A549 (cell line): ENCODE measurements at regions not wholly inside any gene's neighbourhood (a gene's known extent, or its start where the extent isn't known, plus 50 kb on each side); places are given as distances from the start of the nearest gene placed in this dataset.

Experiments used
- ATAC-seq, 2 experiments: fragments of 200-7000 bp in 1 of 2; fragments of >200 bp in 1 of 2; cut with Nextera tagmentation in 1 of 2; cut with Tn5 transposase in 1 of 2; 3 replicates each; pipeline versions ENCODE4 v1.8.0 to v1.9.1; 2018 to 2020; ENCODE audit warnings: mild to moderate bottlenecking in 1 of 2, moderate library complexity in 1 of 2
- CTCF ChIA-PET: fragments of 300-600 bp; sonication (Branson Sonifier 250); formaldehyde crosslinking; extraction: SDS; loops from one replicate; lab custom pipeline; 2021; ENCODE audit warnings: antibody characterized with exemption, inconsistent platforms; lab: Yijun Ruan, JAX
- POLR2A ChIA-PET: fragments of 350-600 bp; formaldehyde crosslinking; extraction: SDS; loops from one replicate; lab custom pipeline; 2021; ENCODE audit warnings: antibody characterized with exemption, inconsistent platforms; lab: Yijun Ruan, JAX
- DNase-seq, 2 experiments: peaks; one replicate each; pipeline versions ENCODE4 v3.0.0 to v3.0.0-alpha.2; 2011 to 2016; ENCODE audit warnings: low read depth in 1 of 2, low spot score in 1 of 2
- FAIRE-seq: peaks from 2 replicates; lab custom pipeline; 2011; peaks lifted over from hg19 to GRCh38; lab: Jason Lieb, UNC
- H3K27ac ChIP-seq, 2 experiments: fragments of >200 bp; sonication (Bioruptor Twin); formaldehyde crosslinking; 3 replicates each; pipeline ENCODE4 v1.5.1; 2016 to 2017
- H3K4me1 ChIP-seq: fragments of >200 bp; sonication (Bioruptor Twin); formaldehyde crosslinking; 3 replicates; pipeline ENCODE4 v1.6.1; 2016
- H3K4me2 ChIP-seq: fragments of >200 bp; sonication (Bioruptor Twin); formaldehyde crosslinking; 3 replicates; pipeline ENCODE4 v1.6.1; 2016
- H3K4me3 ChIP-seq: fragments of >200 bp; sonication (Bioruptor Twin); formaldehyde crosslinking; 3 replicates; pipeline ENCODE4 v1.5.1; 2016
- H3K9me3 ChIP-seq: fragments of >200 bp; sonication (Bioruptor Twin); formaldehyde crosslinking; 3 replicates; pipeline ENCODE4 v1.6.1; 2016
- BCL3 ChIP-seq: fragments of >200 bp; sonication (Bioruptor Twin); formaldehyde crosslinking; IDR thresholded peaks from 3 replicates; pipeline ENCODE4 v1.6.1; 2016
- CBX8 ChIP-seq: fragments of 200-600 bp; sonication (generic); IDR thresholded peaks from 2 replicates; pipeline ENCODE4 v1.6.1; 2016
- CHD2 ChIP-seq: fragments of 150-350 bp; IDR thresholded peaks from 2 replicates; pipeline ENCODE4 v1.6.1; 2014; ENCODE audit warnings: low read length; ENCODE audit not compliant: partially characterized antibody
- EHMT2 ChIP-seq: fragments of 200-600 bp; sonication (generic); IDR thresholded peaks from 2 replicates; pipeline ENCODE4 v1.6.1; 2016; ENCODE audit warnings: antibody characterized with exemption, low read depth, mild to moderate bottlenecking, moderate library complexity
- FOSL2 ChIP-seq, 2 experiments: fragments of 450-650 bp in 1 of 2; fragments of >200 bp in 1 of 2; sonication (Bioruptor Twin) in 1 of 2; formaldehyde crosslinking; IDR thresholded peaks; 2 replicates each; pipeline versions ENCODE4 v1.5.0 to v1.6.1; 2016 to 2020; ENCODE audit warnings: mild to moderate bottlenecking in 1 of 2, moderate library complexity in 1 of 2
- FOXS1 ChIP-seq: fragments of 250-450 bp; sonication (Bioruptor Pico); IDR thresholded peaks from 2 replicates; pipeline ENCODE4 v1.5.0; 2020; ENCODE audit warnings: mild to moderate bottlenecking, moderate library complexity
- GATA3 ChIP-seq: IDR thresholded peaks from 2 replicates; pipeline ENCODE4 v1.6.1; 2012; ENCODE audit warnings: borderline replicate concordance
- HDAC2 ChIP-seq: fragments of 200-600 bp; sonication (generic); IDR thresholded peaks from 2 replicates; pipeline ENCODE4 v1.6.1; 2016
- HOXA7 ChIP-seq: fragments of 250-450 bp; sonication (Bioruptor Pico); IDR thresholded peaks from 2 replicates; pipeline ENCODE4 v1.5.0; 2020; ENCODE audit warnings: mild to moderate bottlenecking, moderate library complexity
- HOXB13 ChIP-seq: fragments of 250-450 bp; sonication (Bioruptor Pico); IDR thresholded peaks from 2 replicates; pipeline ENCODE4 v1.5.0; 2020; ENCODE audit warnings: low read depth, mild to moderate bottlenecking, moderate library complexity
- JUN ChIP-seq, 2 experiments: fragments of >200 bp; sonication (Bioruptor Twin); formaldehyde crosslinking; IDR thresholded peaks; 2 replicates in 1 of 2; 3 replicates in 1 of 2; pipeline ENCODE4 v1.6.1; 2016 to 2017
- KDM5A ChIP-seq: fragments of 200-600 bp; sonication (generic); IDR thresholded peaks from 2 replicates; pipeline ENCODE4 v1.6.1; 2016; ENCODE audit warnings: antibody characterized with exemption, mild to moderate bottlenecking
- MYC ChIP-seq: IDR thresholded peaks from 2 replicates; pipeline ENCODE4 v1.6.1; 2012; ENCODE audit warnings: mild to moderate bottlenecking, inconsistent platforms, low read length, improper control_type of control experiment, borderline replicate concordance
- NFE2L2 ChIP-seq: fragments of 150-350 bp; conservative IDR thresholded peaks from 2 replicates; pipeline ENCODE4 v1.6.1; 2014; ENCODE audit warnings: low read length
- NPAS2 ChIP-seq: fragments of 250-450 bp; sonication (Bioruptor Pico); IDR thresholded peaks from 2 replicates; pipeline ENCODE4 v1.8.0; 2022; ENCODE audit warnings: mild to moderate bottlenecking, moderate library complexity, borderline replicate concordance
- PHF8 ChIP-seq: fragments of 200-600 bp; sonication (generic); IDR thresholded peaks from 2 replicates; pipeline ENCODE4 v1.6.1; 2016; ENCODE audit warnings: low read depth, mild to moderate bottlenecking, antibody characterized with exemption, moderate library complexity, borderline replicate concordance
- POLR2AphosphoS2 ChIP-seq: conservative IDR thresholded peaks from 2 replicates; pipeline ENCODE4 v1.6.1; 2012; ENCODE audit warnings: low read length, improper control_type of control experiment, inconsistent platforms
- RARB ChIP-seq: fragments of 250-450 bp; sonication (Bioruptor Pico); IDR thresholded peaks from 2 replicates; pipeline ENCODE4 v1.8.0; 2021; ENCODE audit warnings: mild to moderate bottlenecking, moderate library complexity
- RCOR1 ChIP-seq: fragments of 150-350 bp; IDR thresholded peaks from 2 replicates; pipeline ENCODE4 v1.6.1; 2014; ENCODE audit warnings: antibody characterized with exemption, low read length, low read depth
- RNF2 ChIP-seq: fragments of 200-600 bp; sonication (generic); IDR thresholded peaks from 2 replicates; pipeline ENCODE4 v1.6.1; 2016; ENCODE audit warnings: low read depth, mild to moderate bottlenecking, antibody characterized with exemption, moderate library complexity, borderline replicate concordance
- TFCP2L1 ChIP-seq: fragments of 250-450 bp; sonication (Bioruptor Pico); IDR thresholded peaks from 2 replicates; pipeline ENCODE4 v1.5.0; 2021; ENCODE audit warnings: mild to moderate bottlenecking
- ZFP36 ChIP-seq: fragments of 450-650 bp; IDR thresholded peaks from 2 replicates; pipeline ENCODE4 v1.6.1; 2014; ENCODE audit warnings: borderline replicate concordance; ENCODE audit not compliant: partially characterized antibody
- WGBS: methylation state at CpG from one replicate; pipeline ENCODE4 v1.1.6; 2017; ENCODE audit errors: missing lambda C conversion rate; 5-methylcytosine and 5-hydroxymethylcytosine counted together
- TF ChIP-seq, protein P1 (sequence below): fragments of 450-650 bp; IDR thresholded peaks from 2 replicates; pipeline ENCODE4 v1.6.1; 2014; ENCODE audit warnings: antibody characterized with exemption
- TF ChIP-seq, protein P2 (sequence below): fragments of 250-450 bp; sonication (Bioruptor Pico); IDR thresholded peaks from 2 replicates; pipeline ENCODE4 v1.5.0; 2020; ENCODE audit warnings: low read depth, mild to moderate bottlenecking, moderate library complexity

DNA sequence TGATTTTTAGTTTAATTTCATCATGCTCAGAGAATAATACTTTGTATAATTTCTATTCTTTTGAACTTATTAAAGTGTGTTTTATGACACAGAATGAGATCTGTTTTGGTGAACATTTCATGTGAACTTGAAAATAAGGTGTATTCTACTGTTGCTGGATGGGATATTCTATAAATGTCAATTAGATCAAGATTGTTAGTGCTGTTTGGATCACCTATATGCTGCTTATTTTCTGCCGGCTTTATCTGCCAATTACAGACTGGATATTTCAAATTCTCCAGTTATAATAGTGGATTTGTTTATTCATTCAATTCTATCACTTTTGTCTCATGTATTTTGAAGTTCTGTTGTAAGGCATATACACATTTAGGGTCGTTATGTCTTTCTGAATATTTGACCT lies 720.7 kb upstream of the RIOK2 start:
- Histone ChIP-seq H3K4me2 (no peak overlapping the region), H3K9me3 (peaks cover 4% of the 10 kb centered on the region; the same call in 1 of the 3 replicates), H3K27ac (no peak overlapping the region), H3K4me1 (no peaks in the 10 kb centered on the region), H3K4me3 (no peak overlapping the region)
- CTCF ChIA-PET = no interaction called here
- POLR2A ChIA-PET = no interaction called here
- no peak for ATAC-seq
- TF ChIP-seq KDM5A (no peak), FOSL2 (IDR thresholded peaks at IDR 0.05) (no peak), FOSL2 (CRISPR knock-in tag; IDR thresholded peaks at IDR 0.05) (no peak), ZFP36 (no peak), HOXB13 (CRISPR knock-in tag) (no peak), NPAS2 (CRISPR knock-in tag) (no peak), EHMT2 (no peak), FOXS1 (no peak), HOXA7 (CRISPR knock-in tag) (no peak), POLR2AphosphoS2 (no peak), BCL3 (no peak), MYC (no peak), CHD2 (no peak), PHF8 (no peak), NFE2L2 (no peak), JUN (IDR thresholded peaks at IDR 0.05) (no peak), RNF2 (no peak), TFCP2L1 (no peak)
- TF ChIP-seq, protein P1, sequence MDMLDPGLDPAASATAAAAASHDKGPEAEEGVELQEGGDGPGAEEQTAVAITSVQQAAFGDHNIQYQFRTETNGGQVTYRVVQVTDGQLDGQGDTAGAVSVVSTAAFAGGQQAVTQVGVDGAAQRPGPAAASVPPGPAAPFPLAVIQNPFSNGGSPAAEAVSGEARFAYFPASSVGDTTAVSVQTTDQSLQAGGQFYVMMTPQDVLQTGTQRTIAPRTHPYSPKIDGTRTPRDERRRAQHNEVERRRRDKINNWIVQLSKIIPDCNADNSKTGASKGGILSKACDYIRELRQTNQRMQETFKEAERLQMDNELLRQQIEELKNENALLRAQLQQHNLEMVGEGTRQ = no peak
- 29% methylated on average over 2 of the region's 2 CpGs for WGBS
- no peak for FAIRE-seq
- DNase-seq = no peak

DNA sequence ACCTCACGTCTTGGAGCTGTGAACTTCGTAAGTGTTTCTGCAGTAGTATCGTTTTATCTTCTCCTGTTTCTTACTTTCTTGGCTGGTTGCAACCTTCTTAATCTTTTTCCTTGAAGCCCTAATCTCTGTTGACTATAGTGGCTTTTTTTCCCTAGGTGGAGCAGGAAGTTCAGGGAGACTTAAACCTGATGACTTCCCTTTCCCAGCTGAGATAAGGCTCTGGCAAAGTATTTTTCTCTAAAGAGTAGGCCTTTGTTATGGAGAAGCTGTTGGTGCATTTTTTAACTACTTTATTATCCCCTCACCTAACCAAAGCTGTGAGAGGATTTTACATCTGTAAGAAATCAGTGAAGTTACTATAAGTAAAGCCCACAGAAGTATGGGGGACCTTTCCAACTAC lies 723.1 kb upstream of the RIOK2 start:
- Histone ChIP-seq H3K27ac (no peak overlapping the region), H3K9me3 (peaks cover 4% of the 10 kb centered on the region; the same call in 1 of the 3 replicates), H3K4me3 (no peak overlapping the region), H3K4me2 (no peak overlapping the region), H3K4me1 (no peaks in the 10 kb centered on the region)
- ATAC-seq = no peak
- TF ChIP-seq CBX8 = no peak
- TF ChIP-seq, protein P1 = no peak
- TF ChIP-seq GATA3 = no peak
- no peak for TF ChIP-seq RCOR1
- no peak for TF ChIP-seq HOXB13 (CRISPR knock-in tag)
- TF ChIP-seq, protein P2, sequence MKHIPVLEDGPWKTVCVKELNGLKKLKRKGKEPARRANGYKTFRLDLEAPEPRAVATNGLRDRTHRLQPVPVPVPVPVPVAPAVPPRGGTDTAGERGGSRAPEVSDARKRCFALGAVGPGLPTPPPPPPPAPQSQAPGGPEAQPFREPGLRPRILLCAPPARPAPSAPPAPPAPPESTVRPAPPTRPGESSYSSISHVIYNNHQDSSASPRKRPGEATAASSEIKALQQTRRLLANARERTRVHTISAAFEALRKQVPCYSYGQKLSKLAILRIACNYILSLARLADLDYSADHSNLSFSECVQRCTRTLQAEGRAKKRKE (CRISPR knock-in tag) = no peak
- TF ChIP-seq RARB (CRISPR knock-in tag) = no peak
- no peak for TF ChIP-seq HDAC2
- 9% methylated on average over 3 of the region's 3 CpGs for WGBS
- no peak for FAIRE-seq
- ChIA-PET CTCF (no interaction called here), POLR2A (no interaction called here)
- no peak for DNase-seq
